Uterus (tissue), 2 donors: ENCODE measurements at regions not wholly inside any gene's neighbourhood (a gene's known extent, or its start where the extent isn't known, plus 50 kb on each side); places are given as distances from the start of the nearest gene placed in this dataset.

Source experiments
- POLR2A ChIP-seq, 2 donors: fragments of 450-650 bp; IDR thresholded peaks; one replicate each; pipeline ENCODE4 v1.6.1; 2016; ENCODE audit warnings: antibody characterized with exemption in 2 of 2, mild to moderate bottlenecking in 1 of 2, moderate library complexity in 1 of 2
- TF ChIP-seq, protein P1 (sequence below), 4 experiments: fragments of 200-600 bp in 2 of 4; fragments of 450-650 bp in 2 of 4; sonication (generic) in 2 of 4; IDR thresholded peaks; one replicate each; pipeline ENCODE4 v1.5.1; 2016 to 2019; ENCODE audit warnings: antibody characterized with exemption in 4 of 4, mild to moderate bottlenecking in 2 of 4, moderate library complexity in 1 of 4

DNA sequence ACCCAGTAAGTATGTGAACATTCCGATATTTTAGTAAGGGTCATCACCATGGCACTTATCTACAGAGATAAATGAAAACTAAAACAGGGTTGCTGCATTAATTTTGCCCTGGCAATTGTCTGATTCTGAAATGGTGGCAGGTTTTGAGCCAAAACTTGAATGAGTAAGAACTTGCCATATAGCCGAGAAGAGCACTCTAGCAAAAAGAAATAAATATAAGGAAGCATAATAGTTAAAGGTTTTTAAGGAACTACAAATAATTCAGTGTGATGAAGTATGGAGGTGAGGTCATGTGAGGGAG lies 68.5 kb upstream of the BTN3A2 start:
- TF ChIP-seq, protein P1, sequence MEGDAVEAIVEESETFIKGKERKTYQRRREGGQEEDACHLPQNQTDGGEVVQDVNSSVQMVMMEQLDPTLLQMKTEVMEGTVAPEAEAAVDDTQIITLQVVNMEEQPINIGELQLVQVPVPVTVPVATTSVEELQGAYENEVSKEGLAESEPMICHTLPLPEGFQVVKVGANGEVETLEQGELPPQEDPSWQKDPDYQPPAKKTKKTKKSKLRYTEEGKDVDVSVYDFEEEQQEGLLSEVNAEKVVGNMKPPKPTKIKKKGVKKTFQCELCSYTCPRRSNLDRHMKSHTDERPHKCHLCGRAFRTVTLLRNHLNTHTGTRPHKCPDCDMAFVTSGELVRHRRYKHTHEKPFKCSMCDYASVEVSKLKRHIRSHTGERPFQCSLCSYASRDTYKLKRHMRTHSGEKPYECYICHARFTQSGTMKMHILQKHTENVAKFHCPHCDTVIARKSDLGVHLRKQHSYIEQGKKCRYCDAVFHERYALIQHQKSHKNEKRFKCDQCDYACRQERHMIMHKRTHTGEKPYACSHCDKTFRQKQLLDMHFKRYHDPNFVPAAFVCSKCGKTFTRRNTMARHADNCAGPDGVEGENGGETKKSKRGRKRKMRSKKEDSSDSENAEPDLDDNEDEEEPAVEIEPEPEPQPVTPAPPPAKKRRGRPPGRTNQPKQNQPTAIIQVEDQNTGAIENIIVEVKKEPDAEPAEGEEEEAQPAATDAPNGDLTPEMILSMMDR (IDR thresholded peaks at IDR 0.05), result no peak
- no peak for TF ChIP-seq POLR2A (IDR thresholded peaks at IDR 0.05)
